HCT116 (cell line): ENCODE measurements at regions not wholly inside any gene's neighbourhood (a gene's known extent, or its start where the extent isn't known, plus 50 kb on each side); places are given as distances from the start of the nearest gene placed in this dataset.

Experiments
- ATAC-seq: fragments of 200-7000 bp; cut with Tn5 transposase; 2 replicates; pipeline ENCODE4 v1.9.1; 2020; ENCODE audit warnings: mild to moderate bottlenecking, moderate library complexity
- BruUV-seq: library from RNA; stranded (reverse); fragments of 400-500 nt; replicated peaks from 2 replicates; lab custom pipeline; 2021; lab: Mats Ljungman, UMichigan
- CTCF ChIA-PET: fragments of 300-600 bp; sonication (Branson Sonifier 250); formaldehyde crosslinking; loops from one replicate; lab custom pipeline; 2021; ENCODE audit warnings: antibody characterized with exemption; lab: Charles Lee
- POLR2A ChIA-PET: fragments of 300-600, 350-600 bp; sonication (Branson Sonifier 250); formaldehyde crosslinking; loops from one replicate; lab custom pipeline; 2021; ENCODE audit warnings: antibody characterized with exemption; lab: Charles Lee
- RAD21 ChIA-PET, 2 experiments: fragments of 300-600 bp; sonication (Branson Sonifier 250); formaldehyde crosslinking; loops; one replicate each; lab custom pipeline; 2023; ENCODE audit warnings: low total read pairs in 2 of 2; ENCODE audit not compliant: uncharacterized antibody in 2 of 2, unreplicated experiment in 2 of 2, low non-redundant PET in 1 of 2; lab: Charles Lee
- DNase-seq: peaks from one replicate; pipeline ENCODE4 v3.0.0-alpha.2; 2010; ENCODE audit warnings: low read depth, low spot score
- H2AFZ ChIP-seq: fragments of 200-600 bp; shearing (Covaris generic), sonication (generic); 2 replicates; pipeline ENCODE4 v1.6.1; 2017; ENCODE audit warnings: low read depth, mixed run types, mixed read lengths, antibody characterized with exemption, low read length; ENCODE audit not compliant: poor library complexity, severe bottlenecking
- H3K27ac ChIP-seq: 2 replicates; pipeline ENCODE4 v1.5.1; 2012; ENCODE audit warnings: low read depth, low read length
- H3K27me3 ChIP-seq: fragments of 200-600 bp; sonication (generic); 2 replicates; pipeline ENCODE4 v1.6.1; 2016; ENCODE audit warnings: mixed run types, low read length, mixed read lengths; ENCODE audit not compliant: insufficient read depth
- H3K36me3 ChIP-seq, 2 experiments: fragments of 200-500 bp in 1 of 2; fragments of 200-600 bp in 1 of 2; sonication (Bioruptor generic) in 1 of 2; sonication (generic) in 1 of 2; 2 replicates each; pipeline versions ENCODE4 v1.5.1 to v1.6.1; 2014 to 2016; ENCODE audit warnings: low read length in 2 of 2, inconsistent platforms in 1 of 2, mixed read lengths in 1 of 2, mixed run types in 1 of 2; ENCODE audit not compliant: insufficient read depth in 2 of 2, control insufficient read depth in 1 of 2
- H3K4me1 ChIP-seq, 2 experiments: fragments of 200-600 bp in 1 of 2; sonication (generic) in 1 of 2; 2 replicates each; pipeline versions ENCODE4 v1.5.1 to v1.6.1; 2012 to 2017; ENCODE audit warnings: low read length in 2 of 2, inconsistent platforms in 1 of 2, mild to moderate bottlenecking in 1 of 2, mixed read lengths in 1 of 2, mixed run types in 1 of 2, moderate library complexity in 1 of 2; ENCODE audit not compliant: insufficient read depth in 2 of 2, control insufficient read depth in 1 of 2
- H3K4me2 ChIP-seq: fragments of 200-600 bp; sonication (generic); 2 replicates; pipeline ENCODE4 v1.6.1; 2017; ENCODE audit warnings: mixed run types, low read length, mixed read lengths
- H3K4me3 ChIP-seq, 2 experiments: fragments of 200-600 bp in 1 of 2; sonication (generic) in 1 of 2; replicated peaks in 1 of 2; 2 replicates each; pipeline ENCODE4 v1.5.1; 2011 to 2016; ENCODE audit warnings: low read length in 2 of 2, control low read depth in 1 of 2, low read depth in 1 of 2, mild to moderate bottlenecking in 1 of 2, mixed read lengths in 1 of 2, mixed run types in 1 of 2
- H3K79me2 ChIP-seq: fragments of 200-600 bp; sonication (generic); 2 replicates; pipeline ENCODE4 v1.6.1; 2017; ENCODE audit warnings: mild to moderate bottlenecking, mixed run types, low read length, moderate library complexity, mixed read lengths; ENCODE audit not compliant: insufficient read depth
- H3K9ac ChIP-seq: fragments of 200-600 bp; sonication (generic); 2 replicates; pipeline ENCODE4 v1.6.1; 2016; ENCODE audit warnings: low read length, mixed read lengths
- H3K9me2 ChIP-seq: fragments of 200-600 bp; sonication (generic), shearing (Covaris generic); 2 replicates; pipeline ENCODE4 v1.6.1; 2017; ENCODE audit warnings: mixed run types, mild to moderate bottlenecking, moderate library complexity; ENCODE audit not compliant: insufficient read depth
- H3K9me3 ChIP-seq, 2 experiments: fragments of 200-500 bp in 1 of 2; fragments of 200-600 bp in 1 of 2; sonication (Bioruptor generic) in 1 of 2; sonication (generic) in 1 of 2; 2 replicates each; pipeline ENCODE4 v1.6.1; 2014 to 2017; ENCODE audit warnings: low read length in 2 of 2, mixed read lengths in 2 of 2, inconsistent platforms in 1 of 2, low read depth in 1 of 2, mild to moderate bottlenecking in 1 of 2, mixed run types in 1 of 2, moderate library complexity in 1 of 2; ENCODE audit not compliant: control insufficient read depth in 1 of 2, insufficient read depth in 1 of 2
- H4K20me1 ChIP-seq: fragments of 200-600 bp; sonication (generic), shearing (Covaris generic); 2 replicates; pipeline ENCODE4 v1.6.1; 2017; ENCODE audit warnings: mixed run types, mild to moderate bottlenecking, moderate library complexity; ENCODE audit not compliant: insufficient read depth
- ATF3 ChIP-seq: IDR thresholded peaks from 2 replicates; pipeline ENCODE4 v1.6.1; 2012
- CBX3 ChIP-seq: IDR thresholded peaks from 2 replicates; pipeline ENCODE4 v1.6.1; 2012; ENCODE audit warnings: low read depth
- CEBPB ChIP-seq: IDR thresholded peaks from 2 replicates; pipeline ENCODE4 v1.6.1; 2012; ENCODE audit warnings: low read depth
- EGR1 ChIP-seq: IDR thresholded peaks from 2 replicates; pipeline ENCODE4 v1.6.1; 2012; ENCODE audit warnings: low read depth
- ELF1 ChIP-seq: IDR thresholded peaks from 2 replicates; pipeline ENCODE4 v1.6.1; 2012; ENCODE audit warnings: low read depth, borderline replicate concordance
- EZH2 ChIP-seq: fragments of 200-600 bp; sonication (generic); IDR thresholded peaks from 2 replicates; pipeline ENCODE4 v1.6.1; 2017; ENCODE audit warnings: antibody characterized with exemption, mixed run types
- MAX ChIP-seq: IDR thresholded peaks from 2 replicates; pipeline ENCODE4 v1.6.1; 2012
- RAD21 ChIP-seq: IDR thresholded peaks from 2 replicates; pipeline ENCODE4 v1.6.1; 2012; ENCODE audit warnings: low read depth, mild to moderate bottlenecking
- SP1 ChIP-seq: IDR thresholded peaks from 2 replicates; pipeline ENCODE4 v1.6.1; 2012; ENCODE audit warnings: low read depth
- SRF ChIP-seq: IDR thresholded peaks from 2 replicates; pipeline ENCODE4 v1.6.1; 2012; ENCODE audit warnings: low read depth
- ZBTB33 ChIP-seq: IDR thresholded peaks from 2 replicates; pipeline ENCODE4 v1.6.1; 2011; ENCODE audit warnings: mild to moderate bottlenecking, low read length, moderate library complexity; ENCODE audit not compliant: insufficient replicate concordance; ENCODE audit errors: extremely low read depth
- intact Hi-C: fragments of 100-400 bp; cut with micrococcal nuclease; formaldehyde crosslinking; loops from 2 replicates; pipeline ENCODE4 v1.10.0; 2022
- TF ChIP-seq, protein P1 (sequence below), 3 experiments: fragments of 200-600 bp in 1 of 3; sonication (generic) in 1 of 3; IDR thresholded peaks in 2 of 3; conservative IDR thresholded peaks in 1 of 3; 2 replicates each; pipeline ENCODE4 v1.5.1; 2012 to 2017; ENCODE audit warnings: low read depth in 2 of 3, low read length in 2 of 3, antibody characterized with exemption in 1 of 3, borderline replicate concordance in 1 of 3, control low read depth in 1 of 3, mild to moderate bottlenecking in 1 of 3, mixed read lengths in 1 of 3, mixed run types in 1 of 3, moderate library complexity in 1 of 3; ENCODE audit not compliant: insufficient read depth in 1 of 3
- TF ChIP-seq, protein P2 (sequence below): IDR thresholded peaks from 2 replicates; pipeline ENCODE4 v1.6.1; 2012; ENCODE audit warnings: low read depth

DNA sequence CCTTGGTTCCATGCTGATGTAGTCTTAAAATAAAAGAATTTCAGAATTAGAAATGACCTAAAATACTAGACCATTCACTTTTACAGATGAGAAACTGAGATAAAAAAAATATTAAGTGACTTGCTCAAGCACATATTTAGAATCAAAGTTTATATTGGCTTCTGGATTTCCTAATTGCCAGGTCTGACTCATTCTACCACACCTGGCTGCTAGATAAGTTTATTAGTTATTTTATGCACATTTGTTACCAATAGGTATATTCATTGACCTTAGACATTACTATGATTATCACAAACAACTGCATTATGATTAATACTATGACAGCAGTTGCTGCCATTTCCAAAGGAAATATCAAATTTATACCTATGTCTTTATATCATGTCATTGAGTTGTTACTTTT, 497.5 kb downstream of the RWDD3 start:
- H2AFZ ChIP-seq: no peak overlapping the region
- H3K27ac ChIP-seq: no peak overlapping the region
- ChIA-PET RAD21 (no interaction called here), POLR2A (no interaction called here), CTCF (no interaction called here)
- DNase-seq: no peak
- no peak for TF ChIP-seq ZBTB33
- no peak for TF ChIP-seq SP1
- TF ChIP-seq ELF1: no peak
- TF ChIP-seq MAX: no peak
- no peak for TF ChIP-seq RAD21
- no peak for TF ChIP-seq CBX3
- TF ChIP-seq, protein P1, sequence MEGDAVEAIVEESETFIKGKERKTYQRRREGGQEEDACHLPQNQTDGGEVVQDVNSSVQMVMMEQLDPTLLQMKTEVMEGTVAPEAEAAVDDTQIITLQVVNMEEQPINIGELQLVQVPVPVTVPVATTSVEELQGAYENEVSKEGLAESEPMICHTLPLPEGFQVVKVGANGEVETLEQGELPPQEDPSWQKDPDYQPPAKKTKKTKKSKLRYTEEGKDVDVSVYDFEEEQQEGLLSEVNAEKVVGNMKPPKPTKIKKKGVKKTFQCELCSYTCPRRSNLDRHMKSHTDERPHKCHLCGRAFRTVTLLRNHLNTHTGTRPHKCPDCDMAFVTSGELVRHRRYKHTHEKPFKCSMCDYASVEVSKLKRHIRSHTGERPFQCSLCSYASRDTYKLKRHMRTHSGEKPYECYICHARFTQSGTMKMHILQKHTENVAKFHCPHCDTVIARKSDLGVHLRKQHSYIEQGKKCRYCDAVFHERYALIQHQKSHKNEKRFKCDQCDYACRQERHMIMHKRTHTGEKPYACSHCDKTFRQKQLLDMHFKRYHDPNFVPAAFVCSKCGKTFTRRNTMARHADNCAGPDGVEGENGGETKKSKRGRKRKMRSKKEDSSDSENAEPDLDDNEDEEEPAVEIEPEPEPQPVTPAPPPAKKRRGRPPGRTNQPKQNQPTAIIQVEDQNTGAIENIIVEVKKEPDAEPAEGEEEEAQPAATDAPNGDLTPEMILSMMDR (IDR thresholded peaks at IDR 0.05 in 2 of 3, conservative IDR thresholded peaks at IDR 0.05 in 1 of 3; ENCODE audit: borderline replicate concordance in 1 of 3, insufficient read depth in 1 of 3, low read depth in 2 of 3, low read length in 2 of 3): no peak
- TF ChIP-seq ATF3: no peak
- no peak for TF ChIP-seq CEBPB
- TF ChIP-seq, protein P2, sequence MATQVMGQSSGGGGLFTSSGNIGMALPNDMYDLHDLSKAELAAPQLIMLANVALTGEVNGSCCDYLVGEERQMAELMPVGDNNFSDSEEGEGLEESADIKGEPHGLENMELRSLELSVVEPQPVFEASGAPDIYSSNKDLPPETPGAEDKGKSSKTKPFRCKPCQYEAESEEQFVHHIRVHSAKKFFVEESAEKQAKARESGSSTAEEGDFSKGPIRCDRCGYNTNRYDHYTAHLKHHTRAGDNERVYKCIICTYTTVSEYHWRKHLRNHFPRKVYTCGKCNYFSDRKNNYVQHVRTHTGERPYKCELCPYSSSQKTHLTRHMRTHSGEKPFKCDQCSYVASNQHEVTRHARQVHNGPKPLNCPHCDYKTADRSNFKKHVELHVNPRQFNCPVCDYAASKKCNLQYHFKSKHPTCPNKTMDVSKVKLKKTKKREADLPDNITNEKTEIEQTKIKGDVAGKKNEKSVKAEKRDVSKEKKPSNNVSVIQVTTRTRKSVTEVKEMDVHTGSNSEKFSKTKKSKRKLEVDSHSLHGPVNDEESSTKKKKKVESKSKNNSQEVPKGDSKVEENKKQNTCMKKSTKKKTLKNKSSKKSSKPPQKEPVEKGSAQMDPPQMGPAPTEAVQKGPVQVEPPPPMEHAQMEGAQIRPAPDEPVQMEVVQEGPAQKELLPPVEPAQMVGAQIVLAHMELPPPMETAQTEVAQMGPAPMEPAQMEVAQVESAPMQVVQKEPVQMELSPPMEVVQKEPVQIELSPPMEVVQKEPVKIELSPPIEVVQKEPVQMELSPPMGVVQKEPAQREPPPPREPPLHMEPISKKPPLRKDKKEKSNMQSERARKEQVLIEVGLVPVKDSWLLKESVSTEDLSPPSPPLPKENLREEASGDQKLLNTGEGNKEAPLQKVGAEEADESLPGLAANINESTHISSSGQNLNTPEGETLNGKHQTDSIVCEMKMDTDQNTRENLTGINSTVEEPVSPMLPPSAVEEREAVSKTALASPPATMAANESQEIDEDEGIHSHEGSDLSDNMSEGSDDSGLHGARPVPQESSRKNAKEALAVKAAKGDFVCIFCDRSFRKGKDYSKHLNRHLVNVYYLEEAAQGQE: no peak
- TF ChIP-seq SRF: no peak
- TF ChIP-seq EZH2: no peak
- TF ChIP-seq EGR1: no peak
- H4K20me1 ChIP-seq: no peaks in the 10 kb centered on the region
- H3K27me3 ChIP-seq: no peaks in the 10 kb centered on the region
- H3K4me3 ChIP-seq: no peak overlapping the region
- H3K9me3 ChIP-seq: no peaks in the 10 kb centered on the region
- no peaks in the 10 kb centered on the region for H3K4me1 ChIP-seq
- ATAC-seq: no peak
- no TSS peak for BruUV-seq
- no peaks in the 10 kb centered on the region for H3K79me2 ChIP-seq
- no peaks in the 10 kb centered on the region for H3K36me3 ChIP-seq
- no peak overlapping the region for H3K4me2 ChIP-seq
- intact Hi-C loops: no loop called here
- H3K9ac ChIP-seq: no peak overlapping the region
- H3K9me2 ChIP-seq: no peaks in the 10 kb centered on the region
